Type B pancreatic cell (in vitro differentiated cells): ENCODE measurements at regions not wholly inside any gene's neighbourhood (a gene's known extent, or its start where the extent isn't known, plus 50 kb on each side); places are given as distances from the start of the nearest gene placed in this dataset.

Experiments
- DNase-seq: peaks from one replicate; pipeline ENCODE4 v3.0.0; 2021; ENCODE audit warnings: mixed read lengths; ENCODE audit not compliant: unreplicated experiment; ENCODE audit errors: extremely low spot score
- H3K27ac Mint-ChIP-seq: 2 replicates; pipeline ENCODE4 v1.8.0; 2021; ENCODE audit warnings: mild to moderate bottlenecking, mixed read lengths
- H3K27me3 Mint-ChIP-seq: 2 replicates; pipeline ENCODE4 v1.8.0; 2021; ENCODE audit warnings: mixed read lengths
- H3K36me3 Mint-ChIP-seq: 2 replicates; pipeline ENCODE4 v1.8.0; 2021; ENCODE audit warnings: mixed read lengths
- H3K4me1 Mint-ChIP-seq: one replicate; pipeline ENCODE4 v1.8.0; 2021; ENCODE audit warnings: mixed read lengths; ENCODE audit not compliant: unreplicated experiment
- H3K4me3 Mint-ChIP-seq: 2 replicates; pipeline ENCODE4 v1.8.0; 2021; ENCODE audit warnings: mild to moderate bottlenecking, mixed read lengths
- H3K9me3 Mint-ChIP-seq: 2 replicates; pipeline ENCODE4 v1.8.0; 2021; ENCODE audit warnings: mixed read lengths
- CTCF ChIP-seq: fragments of 200-600 bp; sonication (generic); conservative IDR thresholded peaks from 2 replicates; pipeline ENCODE4 v1.5.0; 2021; ENCODE audit warnings: antibody characterized with exemption, mild to moderate bottlenecking

GRCh38 chr4:96681218-96681617 lies 841.3 kb downstream of the PDHA2 start:
- H3K27ac Mint-ChIP-seq, result no peak overlapping the region
- H3K4me3 Mint-ChIP-seq, result no peak overlapping the region
- H3K36me3 Mint-ChIP-seq, result no peaks in the 10 kb centered on the region

DNA sequence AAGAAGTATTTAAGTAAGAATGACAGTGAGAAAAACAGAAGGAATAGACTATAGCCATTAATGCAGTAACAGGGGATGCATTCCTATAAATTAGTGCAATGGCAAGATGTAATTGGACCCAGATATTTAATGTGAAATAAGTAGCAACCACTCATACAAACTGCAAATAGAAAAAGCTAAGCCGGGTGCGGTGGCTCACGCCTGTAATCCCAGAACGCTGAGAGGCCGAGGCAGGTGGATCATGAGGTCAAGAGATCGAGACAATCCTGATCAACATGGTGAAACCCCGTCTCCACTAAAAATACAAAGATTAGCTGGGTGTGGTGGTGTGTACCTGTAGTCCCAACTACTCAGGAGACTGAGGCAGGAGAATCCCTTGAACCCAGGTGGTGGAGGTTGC lies 845.8 kb downstream of the PDHA2 start:
- Mint-ChIP-seq H3K27me3 (no peaks in the 10 kb centered on the region), H3K4me3 (no peak overlapping the region), H3K27ac (no peak overlapping the region), H3K4me1 (no peaks in the 10 kb centered on the region), H3K9me3 (peaks cover 6% of the 10 kb centered on the region), H3K36me3 (no peaks in the 10 kb centered on the region)
- TF ChIP-seq CTCF, result no peak
- no peak for DNase-seq

More at GRCh38 chr4:96681218-96681617, 841.3 kb downstream of the PDHA2 start:
- no peaks in the 10 kb centered on the region for H3K4me1 Mint-ChIP-seq
- no peak for DNase-seq
- H3K9me3 Mint-ChIP-seq, result peaks cover 10% of the 10 kb centered on the region
- no peaks in the 10 kb centered on the region for H3K27me3 Mint-ChIP-seq
- TF ChIP-seq CTCF, result no peak

- Mint-ChIP-seq H3K4me3 (no peak overlapping the region), H3K27ac (no peak overlapping the region), H3K9me3 (no peaks in the 10 kb centered on the region), H3K27me3 (no peaks in the 10 kb centered on the region), H3K36me3 (no peaks in the 10 kb centered on the region), H3K4me1 (peaks cover 12% of the 10 kb centered on the region)
- DNase-seq, result no peak
- TF ChIP-seq CTCF, result no peak
These were observed 851.6 kb downstream of the PDHA2 start for GRCh38 chr4:96691521-96691920.

DNA sequence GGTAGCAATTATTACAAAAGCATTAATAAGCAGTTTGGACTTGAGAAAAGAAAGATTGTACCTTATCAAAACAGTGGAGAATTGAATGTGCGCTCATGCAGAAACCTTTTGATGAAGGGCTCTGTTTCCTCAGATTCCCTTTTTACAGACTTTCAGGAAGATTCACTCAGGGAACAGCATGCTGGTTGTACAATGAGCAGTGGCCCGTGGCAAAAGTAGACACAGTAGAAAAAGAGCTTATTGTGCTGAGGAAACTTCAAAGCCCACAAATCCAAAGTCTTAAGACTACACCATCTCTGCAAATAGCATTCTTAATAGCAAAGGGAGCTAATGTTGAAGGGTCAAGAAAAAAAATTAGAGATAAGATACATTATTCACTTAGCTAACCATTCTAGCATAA lies 858.9 kb downstream of the PDHA2 start:
- no peak overlapping the region for H3K4me3 Mint-ChIP-seq
- no peaks in the 10 kb centered on the region for H3K36me3 Mint-ChIP-seq
- no peak overlapping the region for H3K27ac Mint-ChIP-seq
- no peak for TF ChIP-seq CTCF
- H3K27me3 Mint-ChIP-seq, result no peaks in the 10 kb centered on the region
- DNase-seq, result no peak
- H3K9me3 Mint-ChIP-seq, result no peaks in the 10 kb centered on the region
- peaks cover 19% of the 10 kb centered on the region for H3K4me1 Mint-ChIP-seq

GRCh38 chr4:96703265-96703664 lies 863.4 kb downstream of the PDHA2 start:
- no peaks in the 10 kb centered on the region for H3K9me3 Mint-ChIP-seq
- no peaks in the 10 kb centered on the region for H3K36me3 Mint-ChIP-seq
- peaks cover 10% of the 10 kb centered on the region for H3K4me1 Mint-ChIP-seq
- DNase-seq, result no peak
- TF ChIP-seq CTCF, result no peak
- H3K4me3 Mint-ChIP-seq, result no peak overlapping the region
- H3K27ac Mint-ChIP-seq, result no peak overlapping the region
- no peaks in the 10 kb centered on the region for H3K27me3 Mint-ChIP-seq

- no peak for DNase-seq
- no peaks in the 10 kb centered on the region for H3K9me3 Mint-ChIP-seq
- no peak overlapping the region for H3K4me3 Mint-ChIP-seq
- H3K4me1 Mint-ChIP-seq, result peaks cover 4% of the 10 kb centered on the region
- H3K27me3 Mint-ChIP-seq, result no peaks in the 10 kb centered on the region
- no peaks in the 10 kb centered on the region for H3K36me3 Mint-ChIP-seq
- no peak for TF ChIP-seq CTCF
- no peak overlapping the region for H3K27ac Mint-ChIP-seq
These were observed 868.9 kb downstream of the PDHA2 start for GRCh38 chr4:96708766-96709165.
